OCI-M1 (cell line): ENCODE measurements at regions not wholly inside any gene's neighbourhood (a gene's known extent, or its start where the extent isn't known, plus 50 kb on each side); places are given as distances from the start of the nearest gene placed in this dataset.
A peak's percentile ranks its signal among the peaks of the same experiment; 100 is the strongest.

ENCODE experiments used
- DNase-seq: peaks from one replicate; lab custom pipeline; 2025; lab: John Stamatoyannopoulos, UW

DNA sequence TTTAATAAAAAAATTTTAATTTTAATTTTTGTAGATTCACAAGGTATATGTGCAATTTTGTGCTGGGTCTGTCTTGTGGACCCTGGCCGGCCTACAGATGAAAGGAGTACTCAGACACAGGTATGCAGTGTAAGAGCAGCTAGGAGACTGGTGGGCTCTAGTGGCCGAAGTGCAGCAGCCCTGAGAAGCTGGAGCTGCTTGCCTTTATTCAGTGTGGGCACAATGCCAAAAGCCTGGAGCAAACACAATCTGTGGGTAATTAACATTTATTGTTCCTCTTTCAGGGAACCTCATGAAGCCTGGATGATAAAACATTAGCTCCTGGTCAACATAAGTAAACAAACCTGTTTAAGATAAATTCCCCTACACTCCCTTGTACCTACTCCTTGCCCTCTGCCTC, 135.7 kb upstream of the SEL1L start:
- DNase-seq: peak; percentile 21

DNA sequence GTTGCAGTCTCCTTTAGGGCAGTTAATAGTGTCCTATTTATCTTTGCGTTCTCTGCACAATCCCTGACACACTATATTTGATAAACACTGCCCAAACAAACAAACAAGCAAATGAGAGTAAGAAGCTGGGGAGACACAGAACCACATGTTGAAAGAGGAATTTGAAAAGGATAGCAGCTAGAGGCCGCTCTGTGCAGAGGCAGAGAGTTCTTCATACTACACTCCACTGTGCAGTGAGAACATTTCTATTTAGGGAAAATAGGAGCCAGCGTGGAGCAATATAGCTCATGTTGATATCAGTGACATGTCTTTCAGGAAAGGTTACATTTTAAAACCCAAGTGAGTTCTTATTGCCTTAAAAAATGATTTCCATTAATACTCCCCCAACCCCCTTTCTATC, 140.3 kb upstream of the SEL1L start:
- no peak for DNase-seq

DNA sequence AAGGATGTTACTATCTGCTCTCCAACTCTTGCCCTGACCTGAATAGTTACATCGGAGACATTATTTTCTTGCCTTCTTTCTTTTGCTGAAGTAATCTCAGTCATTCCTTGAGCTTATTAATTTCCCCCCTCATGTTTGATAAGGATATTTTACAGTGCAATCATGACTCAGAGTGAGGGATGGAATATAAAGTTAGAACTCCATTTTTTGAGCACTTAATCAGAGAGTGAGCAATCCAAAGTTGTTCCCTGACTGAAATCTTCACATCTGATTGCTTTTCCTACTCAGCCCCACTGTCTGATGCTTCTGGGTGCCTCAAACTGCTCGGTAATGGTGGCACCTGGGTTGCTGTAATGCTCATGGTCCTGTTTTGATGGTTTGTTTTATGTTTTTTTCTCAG, 142.7 kb upstream of the SEL1L start:
- no peak for DNase-seq

DNA sequence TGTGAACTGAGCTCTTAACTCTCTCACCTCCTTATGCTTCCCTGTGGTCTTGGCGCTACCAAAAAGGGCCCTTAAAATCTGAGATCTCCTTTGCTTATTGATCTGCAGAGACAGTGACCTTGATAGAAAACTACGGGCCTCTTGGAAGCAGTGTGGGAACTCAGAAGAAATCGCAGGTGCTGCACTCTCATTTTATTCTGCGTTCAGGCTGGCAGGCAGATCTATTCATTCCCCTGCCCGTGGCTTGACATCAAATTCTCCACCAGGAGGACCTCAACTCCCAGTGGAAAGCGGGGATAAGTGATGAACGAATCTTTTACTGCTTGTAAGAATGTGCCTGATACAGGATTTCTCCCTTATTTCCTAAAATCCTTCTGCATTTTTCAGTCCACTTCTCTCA, 143.2 kb upstream of the SEL1L start:
- DNase-seq: no peak

DNA sequence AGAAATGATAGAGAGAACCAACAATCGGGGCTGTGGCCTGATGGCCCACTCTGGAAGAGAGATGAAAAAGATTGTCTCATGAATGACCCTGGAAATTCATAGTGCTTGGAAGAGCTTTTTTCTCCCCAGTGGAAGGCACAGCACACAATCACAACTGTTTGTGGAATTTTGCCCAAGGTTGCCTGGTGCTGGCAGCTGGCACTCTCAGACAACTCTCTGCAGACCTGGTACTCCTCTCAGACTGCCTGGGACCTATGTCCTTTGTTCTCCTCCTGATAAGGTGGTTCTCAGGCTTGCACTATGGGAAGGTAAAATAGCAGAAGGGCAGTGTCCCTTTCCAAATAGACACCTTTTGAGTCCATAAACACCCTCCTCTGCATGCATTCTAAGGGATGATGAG, 144.1 kb upstream of the SEL1L start:
- no peak for DNase-seq

DNA sequence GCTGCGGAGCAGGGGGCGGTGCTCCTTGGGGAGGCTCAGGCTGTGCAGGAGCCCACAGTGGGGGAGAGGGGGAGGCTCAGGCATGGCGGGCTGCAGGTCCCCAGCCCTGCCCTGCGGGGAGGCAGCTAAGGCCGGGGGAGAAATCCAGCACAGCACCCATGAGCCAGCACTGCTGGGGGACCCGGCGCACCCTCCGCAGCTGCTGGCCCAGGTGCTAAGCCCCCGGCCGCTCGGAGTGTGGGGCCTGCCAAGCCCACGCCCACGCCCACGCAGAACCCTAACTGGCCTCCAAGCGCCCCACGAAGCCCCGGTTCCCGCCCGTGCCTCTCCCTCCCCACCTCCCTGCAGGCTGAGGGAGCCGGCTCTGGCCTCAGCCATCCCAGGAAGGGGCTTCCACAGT, 145.6 kb upstream of the SEL1L start:
- no peak for DNase-seq

DNA sequence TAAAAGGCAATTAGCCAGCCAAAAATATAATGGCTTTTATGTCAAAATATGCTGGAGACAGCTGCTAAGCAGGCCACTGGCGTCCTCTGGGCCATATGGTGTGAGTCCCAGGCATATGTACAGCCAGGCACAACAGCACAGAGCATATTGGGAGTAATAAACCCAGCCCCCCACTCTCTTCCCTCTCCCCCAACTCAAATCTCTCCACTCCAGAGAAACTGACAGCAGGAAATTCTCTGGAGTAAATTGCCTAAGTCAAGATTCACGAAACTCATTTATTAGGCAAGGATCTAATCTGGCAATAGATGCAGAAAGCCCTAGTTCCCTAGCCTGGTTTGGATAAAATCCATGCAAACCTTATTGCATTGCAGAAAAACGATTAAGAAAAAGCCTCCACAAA, 147.9 kb upstream of the SEL1L start:
- DNase-seq: no peak

DNA sequence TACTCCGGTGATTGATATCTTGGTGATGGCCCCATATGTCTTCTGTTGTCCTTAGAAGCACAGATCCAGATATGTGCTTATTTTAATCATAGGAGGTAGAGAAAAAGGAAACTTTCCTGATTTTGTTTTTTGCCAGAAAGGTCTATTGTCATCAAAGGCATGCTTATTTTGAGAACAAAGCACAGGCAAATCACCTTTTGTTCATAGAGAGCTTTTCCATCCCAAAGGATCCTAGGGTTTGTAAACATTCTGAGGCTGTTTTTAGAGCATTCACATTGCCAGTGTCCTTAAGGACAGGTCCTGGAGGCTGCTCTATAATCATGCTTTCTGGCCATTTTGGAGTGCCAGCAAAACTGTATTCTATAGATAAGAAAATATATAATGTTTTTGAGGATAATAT, 148.5 kb upstream of the SEL1L start:
- DNase-seq: no peak

DNA sequence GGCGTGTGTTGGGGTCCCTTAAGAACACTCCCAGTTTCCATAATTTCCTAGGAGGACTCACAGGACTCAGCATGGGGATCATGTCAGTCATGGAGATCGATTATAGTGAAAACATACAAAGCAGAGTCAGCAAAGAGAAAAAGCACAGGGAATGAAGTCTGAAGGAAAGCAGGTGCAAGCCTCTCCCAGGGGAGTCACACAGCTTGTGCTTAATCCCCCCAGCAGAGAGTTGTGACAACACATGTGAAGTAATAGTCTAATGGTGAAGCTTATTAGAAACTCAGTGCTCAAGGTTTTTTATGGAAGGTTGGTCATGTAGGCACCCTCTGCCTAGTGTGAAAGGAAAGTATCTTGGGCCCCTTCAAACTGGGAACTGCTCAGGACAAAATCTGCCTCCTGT, 149.0 kb upstream of the SEL1L start:
- DNase-seq: no peak

DNA sequence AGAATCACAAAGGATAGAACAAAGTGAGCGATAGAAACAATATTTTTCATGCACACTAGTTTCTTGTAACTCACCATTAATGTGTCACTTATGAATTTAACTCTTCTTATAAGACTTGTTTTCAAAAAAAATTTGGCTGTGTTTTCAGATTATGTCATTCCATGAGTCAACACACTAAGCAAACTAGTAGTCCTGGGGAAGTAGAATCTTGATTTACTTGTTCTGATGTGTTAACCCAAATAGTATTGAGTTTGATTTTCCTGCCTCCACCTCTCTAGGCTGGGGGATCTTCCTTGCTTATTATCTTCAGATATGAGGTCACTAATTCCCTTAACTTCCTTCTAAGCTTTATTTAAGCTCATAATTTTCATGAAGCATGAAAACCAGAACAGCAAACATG, 151.0 kb upstream of the SEL1L start:
- no peak for DNase-seq

DNA sequence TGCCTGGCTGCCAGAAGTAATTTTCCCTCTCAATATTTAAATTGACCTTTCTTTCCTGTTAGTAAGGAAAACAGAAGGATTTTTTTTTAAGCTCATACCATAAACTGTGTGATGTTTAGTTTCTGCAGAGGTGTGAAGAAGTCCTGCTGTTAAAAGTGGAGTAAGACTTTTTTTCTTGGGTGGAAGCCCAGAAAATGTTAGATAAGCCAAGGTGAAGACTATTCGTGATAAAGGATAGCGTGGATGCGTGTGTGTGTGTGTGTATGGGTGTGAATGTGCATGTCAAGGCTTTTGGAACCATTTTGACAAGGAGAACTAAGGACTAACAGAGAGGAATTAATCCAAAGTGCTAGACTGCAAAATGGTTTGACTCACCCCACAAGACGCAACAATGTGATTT, 152.9 kb upstream of the SEL1L start:
- no peak for DNase-seq

DNA sequence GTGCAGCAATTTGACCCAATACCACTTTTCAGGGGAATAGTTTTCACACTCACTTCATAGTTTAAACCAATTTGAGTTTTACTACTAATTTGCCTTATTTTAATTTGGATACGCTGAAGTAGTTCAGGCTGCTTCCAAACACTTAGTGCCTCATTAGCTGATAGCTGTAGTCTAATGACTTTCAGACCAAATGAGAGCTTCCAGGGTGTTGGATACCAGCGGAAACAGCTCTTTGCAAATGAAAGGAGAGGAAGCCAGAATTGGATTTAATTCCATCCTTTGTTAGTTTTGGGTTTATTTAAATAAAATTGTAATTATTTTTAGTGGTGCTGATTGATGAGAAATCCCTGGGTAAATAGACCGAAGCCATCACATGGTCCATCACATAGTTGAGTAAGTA, 158.3 kb upstream of the SEL1L start:
- DNase-seq: no peak

DNA sequence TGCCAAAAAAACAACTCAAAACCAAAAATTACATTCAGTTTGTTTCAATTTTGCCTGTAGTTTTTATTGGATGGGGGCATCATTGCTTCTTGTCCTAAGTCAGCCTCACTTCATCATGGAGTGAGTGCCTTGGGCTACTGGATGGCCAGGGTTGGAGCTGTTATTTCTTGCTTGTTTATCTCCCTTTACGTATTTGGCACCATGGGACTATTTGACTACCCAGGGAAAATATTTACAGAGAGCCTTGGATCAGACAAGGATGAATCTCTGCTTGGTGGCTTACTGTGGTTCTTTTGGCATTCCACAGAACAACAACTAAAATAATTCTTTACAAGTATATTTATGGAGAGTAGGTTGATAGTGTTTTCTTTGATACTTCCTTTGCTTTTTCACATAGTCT, 160.8 kb upstream of the SEL1L start:
- DNase-seq: no peak

DNA sequence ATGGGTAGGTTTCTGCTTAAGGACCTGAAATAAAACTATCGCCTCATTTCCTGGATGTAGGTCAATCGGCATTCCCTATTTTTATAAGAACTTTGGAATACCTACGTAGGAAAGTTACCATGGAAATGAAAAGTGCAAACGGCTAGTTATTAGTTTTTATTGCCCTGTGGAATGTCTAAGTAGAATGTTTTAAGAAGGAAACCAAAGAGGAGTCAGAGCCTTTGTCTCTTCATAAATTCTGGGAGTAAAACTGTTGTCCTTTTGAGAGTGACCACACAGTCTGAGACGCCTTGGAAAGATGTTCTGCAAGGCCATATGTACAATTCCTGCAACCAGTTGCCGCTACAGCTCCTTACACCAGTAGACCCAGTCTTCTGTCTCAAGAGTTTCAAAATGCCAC, 176.0 kb upstream of the SEL1L start:
- no peak for DNase-seq

DNA sequence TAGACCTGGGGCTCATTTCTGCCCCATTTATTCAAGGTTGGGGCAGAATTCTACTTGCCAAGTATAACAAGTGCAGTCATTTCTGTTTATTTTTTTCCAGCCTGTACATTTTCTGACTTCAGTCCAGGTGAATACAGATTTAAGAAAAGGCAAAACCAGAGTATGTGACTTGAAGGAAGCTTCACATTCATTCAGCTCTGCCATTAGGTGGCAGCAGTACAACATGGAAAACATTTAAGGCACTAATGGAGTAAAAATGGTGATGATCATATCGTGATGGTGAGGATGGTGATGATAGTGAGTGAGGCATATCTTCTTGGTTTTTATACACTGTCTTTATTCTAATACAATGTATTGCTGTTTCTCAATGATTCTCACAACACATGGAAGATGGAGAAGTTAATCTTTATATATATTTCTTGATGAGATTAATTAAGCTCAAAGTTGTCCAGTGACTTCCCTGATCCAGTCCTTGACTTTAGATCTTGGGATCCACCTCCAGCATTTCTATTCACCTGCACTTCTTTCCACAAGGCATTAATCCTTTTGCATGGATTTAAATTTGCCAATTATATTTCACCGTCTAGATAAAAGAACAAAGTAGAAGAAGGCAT, 176.7 kb upstream of the SEL1L start:
- DNase-seq: peak; percentile 66

DNA sequence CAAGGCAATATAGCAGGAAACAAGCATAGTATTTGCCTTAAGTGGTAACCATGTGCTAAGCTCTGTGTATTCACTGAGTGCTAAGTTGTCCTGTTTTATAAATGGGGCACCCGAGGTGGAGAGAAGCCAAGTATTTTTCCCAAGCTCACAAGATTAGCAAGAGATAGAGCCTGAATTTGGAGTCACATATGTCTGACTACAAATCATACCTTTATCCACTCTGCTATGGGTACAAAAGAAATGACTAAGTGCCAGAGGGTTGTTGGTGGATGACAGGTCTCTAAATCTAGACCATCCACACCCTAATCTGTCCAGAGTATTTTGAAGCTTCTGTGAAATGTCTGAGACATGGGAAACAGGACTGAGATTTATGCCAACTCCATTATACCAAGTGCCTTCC, 182.1 kb upstream of the SEL1L start:
- no peak for DNase-seq

DNA sequence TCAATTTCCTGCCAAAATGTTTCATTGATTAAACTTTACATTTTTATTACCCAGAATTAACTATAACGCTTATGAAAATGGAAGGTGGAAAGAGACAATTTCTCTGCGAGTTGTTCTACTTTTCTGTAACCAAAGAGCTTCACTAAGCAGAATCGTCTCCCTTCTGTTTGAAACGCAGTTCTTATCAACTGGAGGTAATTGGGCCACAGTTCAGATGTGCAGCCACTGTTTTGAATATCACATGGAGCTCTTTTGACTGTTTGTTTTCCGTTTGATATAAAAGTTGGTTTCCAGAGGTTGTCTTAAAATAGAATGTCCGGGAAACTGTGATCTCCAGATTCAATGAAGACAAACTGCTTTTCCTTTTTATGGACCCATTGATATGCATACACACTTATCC, 183.3 kb upstream of the SEL1L start:
- no peak for DNase-seq

DNA sequence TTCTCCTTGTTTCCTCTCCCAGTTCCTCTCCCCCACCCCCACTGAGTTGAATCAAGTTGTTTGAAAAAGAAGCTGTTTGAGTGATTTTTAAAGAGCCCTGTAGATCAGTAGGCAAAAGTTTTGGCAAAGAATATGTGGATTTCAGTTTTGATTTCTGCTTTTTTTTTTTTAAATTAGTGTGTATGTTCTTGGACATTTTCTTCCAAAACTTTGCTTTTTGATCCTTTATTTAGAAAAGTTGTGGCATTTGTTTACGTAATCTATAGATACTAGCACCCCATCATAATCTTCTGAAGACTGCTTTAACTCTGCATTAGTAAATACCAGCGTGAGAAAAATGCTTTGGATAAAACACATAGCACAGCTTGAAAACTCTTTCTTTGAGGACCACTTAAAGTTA, 190.3 kb upstream of the SEL1L start:
- DNase-seq: no peak

DNA sequence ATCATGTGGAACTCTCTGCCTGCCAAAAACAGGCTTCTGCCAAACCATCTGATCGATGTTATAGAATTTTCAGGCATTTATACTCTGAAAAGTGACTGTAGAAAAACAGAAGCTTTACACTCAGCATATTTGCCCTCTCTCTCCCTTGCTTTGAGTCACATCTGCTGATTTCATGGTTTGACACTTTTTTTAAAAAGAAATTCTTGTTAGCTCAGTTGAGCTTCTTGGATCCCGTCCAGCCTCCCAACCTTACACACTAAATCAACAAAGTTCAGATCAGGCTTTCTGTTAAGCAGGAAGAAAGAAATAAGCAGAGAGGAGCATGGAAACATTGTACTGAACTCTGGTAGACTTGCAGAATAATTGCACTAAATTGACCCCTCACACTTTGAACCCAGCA, 193.6 kb upstream of the SEL1L start:
- DNase-seq: no peak

DNA sequence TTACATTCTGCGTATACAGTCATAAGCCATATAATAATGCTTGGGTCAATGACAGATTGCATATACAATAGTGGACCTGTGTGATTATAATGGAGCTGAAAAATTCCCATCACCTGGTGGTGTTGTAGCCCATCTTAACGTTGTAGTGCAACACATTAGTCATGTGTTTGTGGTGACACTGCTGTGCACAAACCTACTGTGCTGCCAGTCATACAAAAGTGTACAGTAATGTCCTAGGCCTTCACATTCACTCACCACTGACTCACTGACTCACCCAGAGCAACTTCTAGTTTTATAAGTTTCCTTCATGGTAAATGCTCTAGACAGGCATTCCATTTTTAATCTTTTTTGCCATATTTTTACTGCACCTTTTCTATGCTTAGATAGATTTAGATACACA, 194.8 kb upstream of the SEL1L start:
- no peak for DNase-seq

DNA sequence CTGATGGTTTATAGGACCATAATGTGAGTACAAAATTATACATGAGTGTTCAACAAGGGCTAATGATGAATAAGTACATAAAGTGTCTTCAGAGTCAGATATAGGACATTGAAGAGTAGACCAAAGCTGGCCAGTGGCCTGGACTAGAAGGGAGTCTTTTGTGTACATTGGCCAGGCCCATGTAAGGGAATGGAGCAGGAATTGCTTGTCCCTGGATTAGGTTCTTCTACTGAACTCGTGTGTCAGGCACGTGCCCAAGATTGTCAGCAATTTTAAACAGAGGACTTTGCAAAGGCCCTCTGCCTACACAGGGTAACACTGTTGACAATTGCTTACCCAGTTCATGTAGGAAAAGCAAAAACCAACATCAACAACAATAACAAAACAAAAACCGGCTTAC, 196.0 kb upstream of the SEL1L start:
- no peak for DNase-seq

DNA sequence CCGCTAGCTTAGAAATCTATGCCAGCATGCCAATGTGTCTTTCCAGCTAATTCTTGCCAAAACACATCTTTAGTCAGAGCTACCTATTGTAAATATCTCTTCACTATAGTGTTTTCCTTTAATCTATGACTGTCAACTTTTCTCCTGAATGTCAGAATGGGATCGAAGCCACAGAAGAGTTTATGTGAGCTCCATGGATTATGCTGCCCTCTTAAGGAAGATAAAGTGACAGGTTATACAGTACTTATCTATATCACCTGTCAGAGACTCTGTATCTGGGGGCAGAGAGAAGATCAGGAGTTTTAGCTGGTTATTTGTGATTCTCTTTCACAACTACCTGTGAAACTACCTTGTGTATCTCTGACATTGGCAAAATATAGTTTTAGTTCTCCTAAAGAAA, 204.3 kb upstream of the SEL1L start:
- no peak for DNase-seq

DNA sequence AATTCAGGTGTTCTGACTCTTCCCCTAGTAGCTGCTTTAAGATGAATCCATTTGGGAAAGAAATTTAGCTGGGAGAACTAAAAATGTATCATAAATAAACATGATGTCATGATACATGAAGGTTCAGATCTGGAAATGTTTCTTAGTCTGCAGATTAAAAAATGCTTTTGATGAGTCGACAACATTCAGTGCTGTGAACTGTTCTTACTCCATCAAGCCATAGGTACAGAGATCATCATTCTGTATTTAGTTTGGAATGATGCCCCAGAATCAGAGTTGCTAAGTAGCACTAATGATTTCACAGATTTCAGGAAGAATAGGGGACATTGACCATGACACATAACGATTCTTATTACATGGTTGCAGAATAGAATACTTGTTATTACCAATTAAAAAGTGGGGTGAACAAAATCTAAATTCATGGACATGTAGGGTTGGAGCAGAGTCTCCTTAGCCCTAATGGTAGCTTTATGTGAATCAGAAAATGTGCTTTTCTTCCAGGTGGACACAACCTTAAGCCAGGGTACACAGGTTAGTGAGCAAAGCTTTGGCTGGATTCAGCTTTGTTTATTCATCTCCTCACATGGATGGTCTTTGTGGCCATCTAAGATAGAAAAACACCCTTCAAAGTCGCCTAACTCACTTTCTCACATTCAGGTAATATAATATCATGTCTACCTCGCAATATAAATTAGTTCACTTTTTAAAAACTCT, 205.4 kb upstream of the SEL1L start:
- no peak for DNase-seq

DNA sequence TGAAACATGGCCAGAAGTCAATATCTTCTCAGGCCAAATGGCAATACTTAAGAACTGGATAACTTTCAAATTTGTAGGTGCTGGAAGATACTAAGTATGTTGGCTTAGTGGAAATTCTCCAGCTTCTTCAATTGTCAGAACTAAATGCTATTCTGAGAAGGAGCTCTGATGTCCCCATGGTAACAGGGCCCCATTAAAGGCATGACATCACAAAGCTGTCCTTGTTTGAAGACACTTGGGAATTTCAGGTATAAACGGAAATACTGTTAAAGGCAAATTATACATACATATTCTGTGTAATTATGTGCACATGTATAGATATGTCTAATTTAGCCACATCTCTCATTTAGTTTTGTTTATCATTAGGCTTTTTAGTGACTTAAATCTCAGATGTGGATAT, 210.0 kb upstream of the SEL1L start:
- no peak for DNase-seq
